Activated CD8-positive, alpha-beta T cell treated with anti-CD3 and anti-CD28 coated beads, Interleukin-2, amount 10 ng/mL, durations not matched to agents 7 days and 5 days (primary cell): ENCODE measurements at regions not wholly inside any gene's neighbourhood (a gene's known extent, or its start where the extent isn't known, plus 50 kb on each side); places are given as distances from the start of the nearest gene placed in this dataset.
A peak's percentile ranks its signal among the peaks of the same experiment; 100 is the strongest.

ENCODE experiments used
- ATAC-seq: fragments of 150-1000 bp; cut with Tn5 transposase; one replicate; pipeline ENCODE4 v1.10.0; 2021; ENCODE audit warnings: moderate library complexity
- CTCF ChIA-PET: fragments of 350-600 bp; sonication (Branson Sonifier 250); formaldehyde crosslinking; loops from one replicate; lab custom pipeline; 2021; ENCODE audit warnings: antibody characterized with exemption; lab: Charles Lee
- POLR2A ChIA-PET: fragments of 350-600 bp; sonication (Branson Sonifier 250); formaldehyde crosslinking; loops from one replicate; lab custom pipeline; 2021; ENCODE audit warnings: antibody characterized with exemption; lab: Charles Lee
- DNase-seq: peaks from one replicate; pipeline ENCODE4 v3.0.0-alpha.2; 2020
- H3K27ac Mint-ChIP-seq: one replicate; pipeline ENCODE4 v1.8.0; 2021; ENCODE audit warnings: mild to moderate bottlenecking, mixed read lengths
- H3K27me3 Mint-ChIP-seq: one replicate; pipeline ENCODE4 v1.8.0; 2021; ENCODE audit warnings: low read depth, mixed read lengths
- H3K36me3 Mint-ChIP-seq: one replicate; pipeline ENCODE4 v1.8.0; 2021; ENCODE audit warnings: low read depth, mixed read lengths
- H3K4me1 Mint-ChIP-seq: one replicate; pipeline ENCODE4 v1.8.0; 2021; ENCODE audit warnings: low read depth, mixed read lengths
- H3K4me3 Mint-ChIP-seq: one replicate; pipeline ENCODE4 v1.8.0; 2021; ENCODE audit warnings: mild to moderate bottlenecking, mixed read lengths
- H3K9me3 Mint-ChIP-seq: one replicate; pipeline ENCODE4 v1.8.0; 2022; ENCODE audit warnings: mixed read lengths; ENCODE audit not compliant: insufficient read depth

- CTCF ChIA-PET: no interaction called here
- POLR2A ChIA-PET: no interaction called here
- Mint-ChIP-seq H3K27ac (no peak overlapping the region), H3K4me3 (no peak overlapping the region), H3K9me3 (no peaks in the 10 kb centered on the region), H3K36me3 (no peaks in the 10 kb centered on the region), H3K27me3 (no peaks in the 10 kb centered on the region), H3K4me1 (no peaks in the 10 kb centered on the region)
- no peak for DNase-seq
- no peak for ATAC-seq
Observed at GRCh38 chr1:29631836-29632805, 395.8 kb downstream of the PTPRU start.

GRCh38 chr1:29631361-29631760, 395.0 kb downstream of the PTPRU start:
- H3K9me3 Mint-ChIP-seq: no peaks in the 10 kb centered on the region
- no peak overlapping the region for H3K27ac Mint-ChIP-seq
- ChIA-PET CTCF (no interaction called here), POLR2A (no interaction called here)
- ATAC-seq (no peak), DNase-seq (no peak)
- no peaks in the 10 kb centered on the region for H3K27me3 Mint-ChIP-seq
- H3K4me1 Mint-ChIP-seq: no peaks in the 10 kb centered on the region
- no peak overlapping the region for H3K4me3 Mint-ChIP-seq
- H3K36me3 Mint-ChIP-seq: no peaks in the 10 kb centered on the region

- H3K9me3 Mint-ChIP-seq: no peaks in the 10 kb centered on the region
- no peaks in the 10 kb centered on the region for H3K4me1 Mint-ChIP-seq
- H3K36me3 Mint-ChIP-seq: no peaks in the 10 kb centered on the region
- no peak for ATAC-seq
- H3K27ac Mint-ChIP-seq: no peak overlapping the region
- H3K4me3 Mint-ChIP-seq: no peak overlapping the region
- DNase-seq: peak; percentile 5
- POLR2A ChIA-PET: no interaction called here
- H3K27me3 Mint-ChIP-seq: no peaks in the 10 kb centered on the region
- CTCF ChIA-PET: no interaction called here
Observed at GRCh38 chr1:29630756-29631155, 394.4 kb downstream of the PTPRU start.

- H3K9me3 Mint-ChIP-seq: no peaks in the 10 kb centered on the region
- ChIA-PET POLR2A (no interaction called here), CTCF (no interaction called here)
- ATAC-seq (no peak), DNase-seq (peak; percentile 6)
- no peaks in the 10 kb centered on the region for H3K27me3 Mint-ChIP-seq
- no peaks in the 10 kb centered on the region for H3K4me1 Mint-ChIP-seq
- H3K27ac Mint-ChIP-seq: no peak overlapping the region
- H3K4me3 Mint-ChIP-seq: no peak overlapping the region
- H3K36me3 Mint-ChIP-seq: no peaks in the 10 kb centered on the region
Observed at GRCh38 chr1:29629814-29630516, 393.6 kb downstream of the PTPRU start.

GRCh38 chr1:29629401-29629800, 393.1 kb downstream of the PTPRU start:
- no peaks in the 10 kb centered on the region for H3K36me3 Mint-ChIP-seq
- H3K27ac Mint-ChIP-seq: no peak overlapping the region
- no peaks in the 10 kb centered on the region for H3K27me3 Mint-ChIP-seq

GRCh38 chr1:29628190-29628589, 391.9 kb downstream of the PTPRU start:
- Mint-ChIP-seq H3K9me3 (no peaks in the 10 kb centered on the region), H3K36me3 (no peaks in the 10 kb centered on the region), H3K27ac (no peak overlapping the region), H3K4me3 (no peak overlapping the region), H3K27me3 (peaks cover 2% of the 10 kb centered on the region), H3K4me1 (no peaks in the 10 kb centered on the region)
- ATAC-seq (no peak), DNase-seq (peak; percentile 7)
- ChIA-PET CTCF (no interaction called here), POLR2A (no interaction called here)

More at GRCh38 chr1:29629401-29629800, 393.1 kb downstream of the PTPRU start:
- no peak overlapping the region for H3K4me3 Mint-ChIP-seq
- ChIA-PET CTCF (no interaction called here), POLR2A (no interaction called here)
- peak; percentile 12 for DNase-seq
- no peak for ATAC-seq
- H3K9me3 Mint-ChIP-seq: no peaks in the 10 kb centered on the region
- H3K4me1 Mint-ChIP-seq: no peaks in the 10 kb centered on the region

- Mint-ChIP-seq H3K4me3 (no peak overlapping the region), H3K4me1 (no peaks in the 10 kb centered on the region), H3K27ac (no peak overlapping the region), H3K9me3 (no peaks in the 10 kb centered on the region), H3K36me3 (no peaks in the 10 kb centered on the region), H3K27me3 (peaks cover 2% of the 10 kb centered on the region)
- POLR2A ChIA-PET: no interaction called here
- DNase-seq (no peak), ATAC-seq (no peak)
- CTCF ChIA-PET: no interaction called here
Observed at GRCh38 chr1:29626726-29627125, 390.4 kb downstream of the PTPRU start.

GRCh38 chr1:29626066-29626465, 389.7 kb downstream of the PTPRU start:
- no peak overlapping the region for H3K27ac Mint-ChIP-seq
- H3K9me3 Mint-ChIP-seq: no peaks in the 10 kb centered on the region
- H3K4me1 Mint-ChIP-seq: no peaks in the 10 kb centered on the region
- H3K27me3 Mint-ChIP-seq: peaks cover 2% of the 10 kb centered on the region
- no peak for ATAC-seq
- H3K4me3 Mint-ChIP-seq: no peak overlapping the region
- no peak for DNase-seq
- no peaks in the 10 kb centered on the region for H3K36me3 Mint-ChIP-seq
- POLR2A ChIA-PET: no interaction called here
- CTCF ChIA-PET: no interaction called here

GRCh38 chr1:29625084-29625420, 388.7 kb downstream of the PTPRU start:
- peaks cover 2% of the 10 kb centered on the region for H3K27me3 Mint-ChIP-seq
- CTCF ChIA-PET: no interaction called here
- H3K36me3 Mint-ChIP-seq: no peaks in the 10 kb centered on the region

GRCh38 chr1:29624320-29625083, 388.2 kb downstream of the PTPRU start:
- H3K27me3 Mint-ChIP-seq: peaks cover 2% of the 10 kb centered on the region
- no peaks in the 10 kb centered on the region for H3K36me3 Mint-ChIP-seq
- no peak for ATAC-seq
- POLR2A ChIA-PET: no interaction called here
- no peak overlapping the region for H3K4me3 Mint-ChIP-seq
- H3K4me1 Mint-ChIP-seq: no peaks in the 10 kb centered on the region
- CTCF ChIA-PET: no interaction called here
- no peaks in the 10 kb centered on the region for H3K9me3 Mint-ChIP-seq
- DNase-seq: peak; percentile 9
- H3K27ac Mint-ChIP-seq: no peak overlapping the region

More at GRCh38 chr1:29625084-29625420, 388.7 kb downstream of the PTPRU start:
- POLR2A ChIA-PET: no interaction called here
- Mint-ChIP-seq H3K27ac (no peak overlapping the region), H3K4me1 (no peaks in the 10 kb centered on the region), H3K9me3 (no peaks in the 10 kb centered on the region), H3K4me3 (no peak overlapping the region)
- ATAC-seq (no peak), DNase-seq (peak; percentile 4)

GRCh38 chr1:29623501-29623900, 387.2 kb downstream of the PTPRU start:
- Mint-ChIP-seq H3K27me3 (peaks cover 2% of the 10 kb centered on the region), H3K4me1 (no peaks in the 10 kb centered on the region), H3K4me3 (no peak overlapping the region), H3K36me3 (no peaks in the 10 kb centered on the region), H3K27ac (no peak overlapping the region), H3K9me3 (no peaks in the 10 kb centered on the region)
- POLR2A ChIA-PET: no interaction called here
- DNase-seq: no peak
- CTCF ChIA-PET: no interaction called here
- ATAC-seq: no peak
